GM18870 (cell line): ENCODE measurements at regions not wholly inside any gene's neighbourhood (a gene's known extent, or its start where the extent isn't known, plus 50 kb on each side); places are given as distances from the start of the nearest gene placed in this dataset.

ENCODE experiments used
- ATAC-seq: cut with Tn5 transposase; IDR thresholded peaks from one replicate; pipeline ENCODE4 v1.9.1; 2021; ENCODE audit warnings: moderate library complexity; ENCODE audit not compliant: unreplicated experiment

- ATAC-seq, result no peak
These were observed 1336.1 kb downstream of the PCDH9 start for GRCh38 chr13:65894049-65894448.

DNA sequence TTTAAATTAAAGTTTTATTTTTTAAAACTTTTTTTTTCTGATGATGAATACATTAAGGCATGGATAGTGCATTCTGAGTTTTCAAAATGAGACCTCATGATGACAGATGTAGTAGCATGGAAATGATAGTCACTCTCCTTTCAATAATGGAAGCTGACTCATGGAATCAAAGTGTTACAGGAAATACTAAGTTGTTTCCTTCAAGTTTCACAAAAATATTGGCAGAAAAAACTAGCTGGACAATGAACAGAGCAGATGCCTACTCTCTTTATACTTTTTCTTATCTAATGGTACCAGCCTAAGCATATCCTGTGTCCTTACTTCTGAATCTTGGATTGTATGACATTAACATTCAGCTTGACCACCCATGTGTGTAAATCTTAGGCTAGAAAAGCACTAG is 1337.3 kb downstream of the PCDH9 start:
- ATAC-seq, result no peak

- no peak for ATAC-seq
These were observed 1340.8 kb downstream of the PCDH9 start for GRCh38 chr13:65889368-65889767.

DNA sequence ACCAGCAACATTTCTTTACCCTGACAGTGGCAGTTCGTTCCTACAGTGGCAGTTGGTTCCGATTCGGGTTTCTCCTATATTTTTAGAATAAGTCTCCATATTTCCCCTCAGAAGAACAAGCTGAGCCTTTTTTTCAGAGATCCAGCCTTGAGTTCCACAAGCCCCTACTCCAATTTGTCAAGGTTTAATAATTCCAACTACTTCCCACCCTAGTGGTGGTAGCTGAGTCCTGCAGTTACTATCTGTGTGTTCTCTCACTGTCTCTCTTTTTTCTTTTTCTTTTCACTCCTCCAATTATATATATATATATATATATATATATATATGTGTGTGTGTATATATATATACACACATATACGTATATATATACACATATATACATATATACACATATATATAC is 1347.3 kb downstream of the PCDH9 start:
- ATAC-seq, result no peak

DNA sequence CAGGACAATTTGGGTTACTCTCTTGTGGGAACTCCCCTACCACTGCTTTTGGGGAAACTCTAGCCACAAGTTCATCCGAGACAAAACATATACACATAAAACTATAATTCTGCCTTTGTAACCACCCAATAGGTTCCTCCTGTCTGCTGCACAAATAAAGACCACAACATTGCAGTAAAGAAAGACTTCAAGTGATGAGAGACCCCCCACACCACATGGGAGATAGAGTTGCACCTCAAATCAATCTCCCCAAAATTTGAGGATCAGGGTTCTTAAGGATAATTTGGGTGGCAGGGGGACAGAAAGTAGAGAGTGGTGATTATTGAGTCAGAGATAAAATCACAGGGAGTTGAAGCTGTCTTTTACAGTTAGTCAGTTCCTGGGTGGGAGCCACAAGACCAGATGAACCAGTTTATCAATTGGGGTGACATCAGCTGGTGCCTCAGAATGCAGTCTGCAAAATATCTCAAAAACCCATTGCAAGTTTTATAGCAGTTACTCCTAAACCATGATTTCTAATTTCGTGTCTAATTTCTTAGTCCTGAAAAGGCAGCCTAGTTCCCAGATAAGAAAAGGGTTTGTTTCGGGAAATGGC is 1348.5 kb downstream of the PCDH9 start:
- ATAC-seq, result no peak

- no peak for ATAC-seq
These were observed 1355.1 kb downstream of the PCDH9 start for GRCh38 chr13:65875031-65875430.

DNA sequence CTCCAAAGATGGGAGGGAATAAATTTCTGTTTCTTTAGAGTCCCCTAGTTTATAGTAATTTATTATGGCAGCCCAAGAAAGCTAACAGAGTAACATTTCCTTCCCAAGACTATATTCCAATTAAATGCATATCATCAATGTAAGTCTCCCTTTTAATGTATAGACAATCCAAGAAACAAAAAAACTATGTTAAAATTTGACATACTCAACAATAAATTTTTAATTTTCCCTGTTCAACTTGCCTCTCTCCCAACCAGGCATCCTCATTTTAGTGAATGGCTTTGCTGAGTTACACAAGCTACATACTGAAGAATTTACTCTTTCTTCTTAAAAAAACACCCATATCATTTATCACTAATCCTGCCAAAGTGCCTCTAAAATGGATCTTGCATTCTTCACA is 1357.7 kb downstream of the PCDH9 start:
- no peak for ATAC-seq

DNA sequence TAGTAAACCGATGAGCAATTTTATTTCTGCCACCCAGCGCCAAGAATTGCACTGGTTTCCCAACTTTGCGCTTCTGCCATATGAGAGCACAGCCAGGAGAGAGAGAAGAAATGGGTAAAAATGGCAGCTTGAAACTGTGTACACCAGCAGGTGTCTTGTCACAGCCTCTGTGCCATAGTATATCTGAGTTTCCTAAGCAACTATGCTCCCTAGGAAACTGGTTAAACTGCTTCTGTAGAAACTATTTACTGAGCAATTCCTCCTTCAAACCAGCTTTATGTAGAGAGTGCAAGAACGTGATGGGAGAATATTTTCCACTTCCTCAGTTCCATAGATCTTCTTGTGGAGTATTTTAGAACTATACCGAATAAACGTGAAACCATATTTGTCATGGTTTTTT is 1361.3 kb downstream of the PCDH9 start:
- ATAC-seq, result no peak

DNA sequence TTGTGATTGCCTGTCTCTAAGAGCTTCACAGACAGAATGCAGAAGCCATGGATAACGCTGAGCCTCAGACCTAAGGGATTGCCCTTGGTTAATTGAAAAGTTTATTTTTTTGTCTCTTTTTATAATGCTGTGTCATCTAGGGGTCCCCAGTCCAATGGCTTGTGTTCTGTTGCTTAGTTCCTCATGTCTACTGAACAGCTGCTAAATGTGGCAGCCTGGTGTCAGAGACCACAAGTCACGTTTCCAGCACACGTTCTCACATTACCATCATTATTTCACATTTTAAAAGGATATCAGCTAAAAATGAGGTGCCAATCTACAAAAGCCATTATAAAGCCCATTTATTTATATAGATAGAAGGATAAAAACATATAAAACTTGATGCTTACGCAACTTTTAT is 1362.0 kb downstream of the PCDH9 start:
- no peak for ATAC-seq

DNA sequence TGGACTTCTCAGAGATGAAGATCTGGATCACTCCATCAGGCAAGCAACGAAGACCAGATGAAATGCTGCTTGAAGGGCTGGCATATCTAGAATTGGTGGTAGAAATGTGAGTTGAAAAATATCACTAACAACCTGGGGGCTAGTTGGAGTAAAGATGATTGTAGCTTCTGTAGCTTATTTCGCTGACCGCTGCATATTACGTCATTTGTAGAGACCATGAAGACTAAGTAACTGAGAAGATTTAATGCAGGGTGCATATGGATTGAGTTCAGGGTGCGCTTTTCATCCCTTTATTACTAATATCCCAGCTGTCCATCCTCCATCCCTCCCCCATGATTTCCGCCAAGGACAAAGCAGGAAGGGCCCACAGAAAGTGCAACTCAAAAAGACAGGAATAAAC is 1364.0 kb downstream of the PCDH9 start:
- no peak for ATAC-seq

GRCh38 chr13:65865206-65865605 is 1364.9 kb downstream of the PCDH9 start:
- ATAC-seq, result no peak

- no peak for ATAC-seq
These were observed 1366.1 kb downstream of the PCDH9 start for GRCh38 chr13:65864039-65864438.

DNA sequence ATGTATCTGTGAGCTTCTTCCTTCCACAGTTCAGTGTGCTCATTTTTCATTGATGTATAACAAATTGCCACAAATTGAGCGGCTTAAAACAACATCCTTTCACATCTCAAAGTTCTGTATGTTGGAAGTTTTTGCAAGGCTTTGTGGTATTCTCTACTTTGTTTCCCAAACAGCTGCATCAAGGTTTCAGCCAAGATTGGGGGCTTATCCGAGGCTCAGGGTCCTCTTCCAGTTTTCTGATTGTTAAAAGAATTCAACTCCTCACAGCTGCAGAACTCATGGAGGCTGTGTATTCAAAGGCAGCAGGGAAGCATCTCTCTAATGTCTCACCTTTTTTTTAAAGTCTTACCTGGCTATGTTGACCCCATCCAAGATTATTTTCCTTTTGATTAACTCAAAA is 1369.8 kb downstream of the PCDH9 start:
- ATAC-seq, result no peak

DNA sequence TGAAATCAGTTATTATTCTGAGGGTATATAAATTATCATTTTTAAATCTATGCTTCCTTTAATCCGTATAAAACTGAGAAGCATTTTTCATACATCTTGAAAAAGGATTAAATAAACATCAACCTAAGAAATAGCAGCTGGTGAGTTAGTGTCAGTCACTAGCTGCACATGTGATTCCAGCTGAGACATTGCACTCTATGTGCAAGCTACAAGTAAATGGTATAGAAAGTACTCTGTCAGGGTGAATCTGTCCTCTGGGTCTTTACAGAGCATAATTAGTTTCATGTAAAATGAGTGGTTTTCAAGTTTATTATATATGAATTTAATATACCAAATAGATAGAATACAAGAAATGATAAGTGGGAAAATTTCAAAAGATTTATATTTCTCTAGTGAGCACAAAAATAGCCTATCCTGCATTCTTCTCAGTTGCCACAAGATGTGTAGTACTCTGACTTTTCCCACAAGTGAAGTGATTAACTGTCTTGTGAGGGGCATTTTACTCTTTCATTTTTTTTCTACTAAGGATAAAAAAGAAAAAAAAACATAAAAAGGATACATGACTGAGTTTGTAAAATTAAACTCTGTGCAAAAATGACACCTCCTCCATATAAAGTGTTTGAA is 1372.1 kb downstream of the PCDH9 start:
- no peak for ATAC-seq

DNA sequence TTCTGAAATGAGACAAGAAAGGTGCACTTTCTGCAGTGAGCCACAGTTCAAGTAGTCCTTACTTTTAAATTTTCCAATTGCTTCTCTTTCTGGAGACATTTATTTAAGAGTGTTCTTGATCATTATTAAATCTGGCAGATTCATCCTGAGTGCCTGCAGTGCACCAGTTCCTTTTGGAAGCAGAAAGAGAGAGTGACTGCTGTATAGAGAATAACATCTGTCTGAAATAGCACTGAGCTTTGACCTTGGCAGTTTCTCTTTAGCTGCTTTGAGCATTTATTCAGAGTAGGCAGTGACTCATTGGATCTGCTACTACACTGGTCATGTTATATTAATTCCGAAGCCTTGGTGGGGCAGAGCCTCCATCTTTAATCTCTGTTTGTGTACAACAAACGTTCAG is 1373.7 kb downstream of the PCDH9 start:
- no peak for ATAC-seq

GRCh38 chr13:65855242-65855805 is 1374.8 kb downstream of the PCDH9 start:
- ATAC-seq, result no peak

DNA sequence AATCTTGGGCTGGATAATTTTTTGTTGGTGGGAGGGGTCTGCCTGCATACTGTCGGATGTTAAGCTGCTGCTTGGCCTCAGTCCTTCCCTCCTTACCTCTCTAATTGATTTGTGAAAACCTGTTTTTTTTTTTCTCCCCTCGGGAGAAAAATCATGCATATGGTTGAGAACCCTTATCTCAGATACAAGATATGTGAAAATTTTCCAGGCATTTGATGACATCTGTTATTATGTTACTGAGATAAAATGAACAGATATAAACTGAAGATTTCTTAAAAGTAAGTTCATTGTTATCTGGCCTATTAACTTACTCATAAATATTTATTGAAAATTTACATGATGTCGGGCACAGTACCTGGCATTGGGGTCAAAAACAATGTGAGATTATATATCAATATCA is 1375.7 kb downstream of the PCDH9 start:
- ATAC-seq, result no peak

DNA sequence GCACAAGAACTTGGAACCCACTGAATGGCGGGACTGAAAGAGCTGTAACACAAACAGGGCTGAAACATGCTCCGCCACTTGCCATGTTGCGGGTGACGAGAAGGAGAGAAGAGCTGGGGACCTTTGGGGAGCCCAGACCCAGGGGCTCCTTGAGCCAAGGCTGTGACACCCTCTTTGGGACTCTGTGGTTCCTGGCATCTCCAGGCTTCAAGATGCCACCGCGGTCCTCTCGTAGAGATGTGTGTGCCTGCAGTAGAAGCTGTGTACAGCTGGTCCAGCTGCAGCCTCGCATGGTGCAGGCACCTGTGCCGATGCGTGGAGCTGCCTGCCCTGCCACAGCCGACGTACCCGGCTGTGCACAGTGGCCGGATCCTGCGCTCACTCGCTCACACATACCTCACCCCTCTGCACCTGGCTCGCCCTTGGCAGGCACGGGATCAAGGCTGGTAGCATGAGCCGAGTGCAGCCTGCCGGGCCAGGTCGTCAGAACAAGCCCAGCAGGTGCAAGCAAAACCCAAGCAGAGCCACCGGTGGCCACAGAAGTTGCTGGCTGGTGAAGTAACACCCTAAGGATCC is 1385.8 kb downstream of the PCDH9 start:
- ATAC-seq, result no peak

- ATAC-seq, result no peak
These were observed 1386.8 kb downstream of the PCDH9 start for GRCh38 chr13:65843314-65843731.

GRCh38 chr13:65841156-65841555 is 1389.0 kb downstream of the PCDH9 start:
- no peak for ATAC-seq

DNA sequence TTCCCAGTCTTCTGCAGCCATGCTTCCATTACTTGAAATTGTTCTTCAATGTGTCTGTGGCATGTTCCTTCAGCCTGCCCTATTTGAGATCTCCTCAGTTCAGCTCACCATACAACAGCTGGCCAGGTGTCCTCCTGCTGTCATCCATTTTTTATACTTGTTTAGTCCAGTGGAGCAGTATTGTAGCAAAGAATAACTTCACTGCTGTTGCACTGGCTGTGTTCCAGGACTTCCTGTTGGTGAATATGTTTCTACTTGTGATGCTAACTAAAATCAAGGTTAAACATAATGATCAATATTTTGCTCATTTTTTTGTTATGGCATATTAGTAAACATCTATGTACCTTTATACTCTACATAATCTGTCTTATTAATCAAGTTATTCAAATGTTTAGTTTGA is 1394.1 kb downstream of the PCDH9 start:
- no peak for ATAC-seq

DNA sequence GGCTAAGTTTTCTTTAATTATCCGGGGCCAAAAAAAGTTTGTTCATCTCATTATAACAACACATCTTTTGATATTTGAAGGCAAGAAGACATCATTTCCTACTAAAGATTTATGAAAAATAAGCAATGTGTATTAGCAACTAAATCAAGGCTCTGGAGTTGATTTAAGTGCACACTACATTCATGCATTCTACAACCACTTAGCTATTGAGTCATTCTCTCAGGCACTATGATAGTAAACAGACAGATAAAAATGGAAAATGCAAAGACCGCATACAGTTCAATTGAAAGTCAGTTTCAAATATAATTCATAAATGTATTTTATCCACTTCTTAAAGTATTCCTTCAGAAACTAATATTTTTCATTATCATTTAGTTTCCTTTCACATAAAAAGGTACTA is 1395.2 kb downstream of the PCDH9 start:
- ATAC-seq, result no peak
